Memory B cell (primary cell): ENCODE measurements at regions not wholly inside any gene's neighbourhood (a gene's known extent, or its start where the extent isn't known, plus 50 kb on each side); places are given as distances from the start of the nearest gene placed in this dataset.

ENCODE experiments used
- ATAC-seq: fragments of 150-1000 bp; cut with Tn5 transposase; 2 replicates; pipeline ENCODE4 v1.10.0; 2021; ENCODE audit warnings: low read depth, mild to moderate bottlenecking, moderate library complexity
- DNase-seq, 2 donors: peaks; one replicate each; pipeline ENCODE4 v3.0.0; 2022; ENCODE audit warnings: low spot score in 2 of 2
- H3K27ac Mint-ChIP-seq: one replicate; pipeline ENCODE4 v1.8.0; 2022; ENCODE audit warnings: mild to moderate bottlenecking, moderate library complexity, mixed read lengths
- H3K27me3 Mint-ChIP-seq: one replicate; pipeline ENCODE4 v1.8.0; 2022; ENCODE audit warnings: mixed read lengths
- H3K36me3 Mint-ChIP-seq: one replicate; pipeline ENCODE4 v1.8.0; 2022; ENCODE audit warnings: mild to moderate bottlenecking, mixed read lengths
- H3K4me1 Mint-ChIP-seq: one replicate; pipeline ENCODE4 v1.8.0; 2022; ENCODE audit warnings: mixed read lengths
- H3K4me3 Mint-ChIP-seq: one replicate; pipeline ENCODE4 v1.8.0; 2022; ENCODE audit warnings: mild to moderate bottlenecking, moderate library complexity, mixed read lengths
- H3K9me3 Mint-ChIP-seq: one replicate; pipeline ENCODE4 v1.8.0; 2022; ENCODE audit warnings: mixed read lengths

DNA sequence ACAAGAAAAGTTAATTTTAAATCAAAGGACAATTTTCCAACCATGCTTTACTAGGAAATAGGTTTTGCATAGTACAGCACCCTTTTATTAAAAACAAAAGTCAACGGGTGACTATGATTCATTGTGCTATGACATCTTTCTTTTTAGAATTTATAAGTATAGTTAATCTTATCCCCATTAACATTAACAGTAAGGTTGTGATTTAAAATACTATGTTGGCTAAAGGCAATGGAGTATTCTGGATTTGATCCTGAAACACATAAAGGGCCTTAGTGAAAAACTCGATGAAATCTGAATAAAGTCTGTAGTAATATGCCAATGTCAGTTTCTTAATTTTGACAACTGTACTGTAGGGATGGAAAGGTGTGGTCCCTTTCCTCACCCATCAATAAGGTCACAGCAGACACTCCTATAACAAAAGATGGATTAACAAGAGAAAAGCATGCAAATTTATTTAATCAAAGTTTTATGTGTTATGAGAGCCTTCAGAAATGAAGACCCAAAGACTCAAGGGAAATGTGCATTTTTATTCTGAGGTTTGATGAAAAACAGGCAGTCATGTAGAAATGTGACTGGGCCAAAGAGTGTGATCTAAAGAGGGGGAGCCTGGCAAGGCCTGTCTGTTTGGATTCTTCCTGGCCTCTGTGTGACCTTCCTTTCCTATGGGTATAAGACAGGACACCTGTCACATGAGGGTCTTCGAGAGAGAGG lies 731.4 kb downstream of the TSN start:
- DNase-seq (no peak), ATAC-seq (no peak)
- Mint-ChIP-seq H3K36me3 (no peaks in the 10 kb centered on the region), H3K4me3 (no peak overlapping the region), H3K27ac (no peak overlapping the region), H3K9me3 (peaks cover 4% of the 10 kb centered on the region), H3K4me1 (no peaks in the 10 kb centered on the region), H3K27me3 (no peaks in the 10 kb centered on the region)

DNA sequence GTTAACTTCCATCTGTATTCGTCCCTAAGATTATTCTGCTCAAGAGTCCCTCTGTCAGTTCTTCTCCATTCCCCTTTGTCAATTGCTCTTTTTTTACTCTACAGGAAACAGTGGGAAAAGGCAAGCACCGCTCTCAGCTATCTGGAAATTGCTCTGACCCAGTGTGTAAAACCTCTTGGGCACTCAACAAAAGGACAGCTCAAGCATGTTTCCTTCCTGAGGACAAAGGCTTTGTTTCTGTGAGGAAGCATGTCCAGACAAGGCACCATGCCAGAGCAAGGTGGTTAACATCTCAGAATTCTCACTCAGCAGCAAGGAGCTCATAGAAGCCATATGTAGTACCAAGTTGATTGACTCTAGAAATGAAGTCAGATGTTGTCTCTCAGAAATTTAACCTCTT lies 735.6 kb downstream of the TSN start:
- H3K9me3 Mint-ChIP-seq = peaks cover 16% of the 10 kb centered on the region
- no peaks in the 10 kb centered on the region for H3K4me1 Mint-ChIP-seq
- ATAC-seq (no peak), DNase-seq (no peak)
- no peaks in the 10 kb centered on the region for H3K27me3 Mint-ChIP-seq
- H3K36me3 Mint-ChIP-seq = no peaks in the 10 kb centered on the region
- H3K27ac Mint-ChIP-seq = no peak overlapping the region
- H3K4me3 Mint-ChIP-seq = no peak overlapping the region

DNA sequence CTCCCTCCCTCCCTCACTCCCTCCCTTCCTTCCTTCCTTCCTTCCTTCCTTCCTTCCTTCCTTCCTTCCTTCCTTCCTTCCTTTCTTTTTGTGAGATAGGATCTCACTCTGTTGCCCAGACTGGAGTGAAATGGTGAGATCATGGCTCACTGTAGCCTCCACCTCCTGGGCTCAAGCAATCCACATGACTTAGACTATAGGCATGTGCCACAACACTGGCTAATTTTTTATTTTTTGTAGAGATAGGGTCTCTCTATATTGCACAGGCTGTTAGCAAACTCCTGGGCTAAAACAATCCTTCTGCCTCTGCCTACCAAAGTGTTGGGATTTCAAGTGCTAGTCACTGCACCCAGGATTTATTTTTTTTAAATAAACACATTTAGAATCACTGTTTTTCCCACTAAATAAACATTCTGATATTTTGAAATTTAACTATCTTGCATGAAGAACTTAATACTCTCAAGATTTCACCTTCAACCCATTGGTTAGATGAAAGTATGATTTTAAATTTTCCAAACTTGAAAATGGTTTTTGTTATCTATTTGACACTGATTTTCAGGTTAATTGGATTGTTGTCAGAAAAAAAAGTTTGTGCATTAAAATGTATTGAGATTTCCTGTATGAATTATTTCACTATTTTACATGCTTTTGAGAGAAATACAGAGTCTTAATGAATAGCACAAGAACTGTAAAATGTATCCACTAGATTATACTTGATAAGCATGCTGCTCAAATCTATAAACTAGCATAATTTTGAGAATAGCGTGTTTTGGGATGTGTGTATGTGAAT lies 745.1 kb downstream of the TSN start:
- ATAC-seq (no peak), DNase-seq (no peak)
- no peak overlapping the region for H3K27ac Mint-ChIP-seq
- H3K27me3 Mint-ChIP-seq = no peaks in the 10 kb centered on the region
- H3K4me1 Mint-ChIP-seq = no peaks in the 10 kb centered on the region
- no peak overlapping the region for H3K4me3 Mint-ChIP-seq
- H3K9me3 Mint-ChIP-seq = peaks cover 6% of the 10 kb centered on the region
- H3K36me3 Mint-ChIP-seq = no peaks in the 10 kb centered on the region

DNA sequence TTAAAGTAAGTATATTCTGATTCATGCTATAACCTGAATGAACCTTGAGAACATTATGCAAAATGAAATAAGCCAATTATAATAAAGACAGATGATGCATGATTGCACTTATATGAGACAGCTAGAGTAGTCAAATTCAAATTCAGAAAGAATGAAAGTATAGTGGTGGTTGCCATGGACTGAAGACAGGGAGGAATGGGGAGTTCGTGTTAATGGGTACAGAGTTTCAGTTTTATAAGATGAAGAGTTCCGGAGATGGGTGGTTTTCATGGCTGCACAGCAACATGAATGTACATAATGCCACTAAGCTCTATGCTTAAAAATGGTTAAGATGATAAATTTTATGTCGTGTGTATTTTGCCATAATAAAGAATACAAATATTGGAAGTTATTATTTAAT lies 751.2 kb downstream of the TSN start:
- Mint-ChIP-seq H3K36me3 (no peaks in the 10 kb centered on the region), H3K27me3 (no peaks in the 10 kb centered on the region), H3K4me1 (no peaks in the 10 kb centered on the region), H3K4me3 (no peak overlapping the region), H3K9me3 (peaks cover 3% of the 10 kb centered on the region), H3K27ac (no peak overlapping the region)
- ATAC-seq = no peak
- no peak for DNase-seq

DNA sequence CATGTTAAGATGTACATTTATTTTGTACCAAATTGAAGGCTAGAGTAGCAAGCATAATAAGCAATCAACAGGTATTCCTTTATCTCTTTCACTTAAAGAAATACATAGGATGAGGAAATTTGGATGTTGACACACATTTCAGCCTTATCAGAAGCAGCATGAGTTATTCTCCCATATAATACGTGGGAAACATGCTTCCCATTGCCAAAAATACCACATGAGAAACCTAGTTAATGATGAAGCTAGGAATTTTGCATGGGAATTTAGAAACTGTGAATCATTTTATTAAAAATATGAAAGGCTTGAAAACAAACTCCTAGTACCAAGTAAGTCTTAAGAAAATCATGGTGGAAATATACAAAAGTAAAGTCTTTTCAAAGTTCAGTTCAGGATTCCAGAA lies 751.8 kb downstream of the TSN start:
- Mint-ChIP-seq H3K27ac (no peak overlapping the region), H3K4me3 (no peak overlapping the region)
- no peak for DNase-seq

DNA sequence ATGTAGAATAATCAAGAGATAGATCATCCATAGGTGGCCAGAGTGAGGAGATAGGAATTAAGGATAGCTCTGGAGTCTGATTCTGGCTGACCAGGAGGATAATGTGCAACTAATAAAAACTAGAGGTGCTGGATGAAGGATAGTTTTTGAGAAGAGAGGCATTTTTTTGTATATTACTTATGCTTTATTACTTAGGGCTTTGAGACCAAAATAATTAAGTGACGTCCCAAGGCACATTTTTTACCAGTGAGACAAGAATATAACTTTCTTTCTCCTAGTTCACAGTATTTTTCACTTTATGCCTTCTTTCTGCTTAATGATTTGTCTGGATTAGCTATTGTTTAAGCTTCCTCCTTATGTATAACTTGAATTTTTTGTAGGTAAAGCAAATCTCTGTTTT lies 756.6 kb downstream of the TSN start:
- Mint-ChIP-seq H3K4me3 (no peak overlapping the region), H3K27me3 (no peaks in the 10 kb centered on the region), H3K36me3 (no peaks in the 10 kb centered on the region), H3K27ac (no peak overlapping the region), H3K4me1 (no peaks in the 10 kb centered on the region), H3K9me3 (peaks cover 8% of the 10 kb centered on the region)
- no peak for DNase-seq
- ATAC-seq = no peak

More for the DNA sequence above, 751.8 kb downstream of the TSN start:
- no peak for ATAC-seq
- no peaks in the 10 kb centered on the region for H3K27me3 Mint-ChIP-seq
- H3K36me3 Mint-ChIP-seq = no peaks in the 10 kb centered on the region
- H3K4me1 Mint-ChIP-seq = no peaks in the 10 kb centered on the region
- peaks cover 3% of the 10 kb centered on the region for H3K9me3 Mint-ChIP-seq

DNA sequence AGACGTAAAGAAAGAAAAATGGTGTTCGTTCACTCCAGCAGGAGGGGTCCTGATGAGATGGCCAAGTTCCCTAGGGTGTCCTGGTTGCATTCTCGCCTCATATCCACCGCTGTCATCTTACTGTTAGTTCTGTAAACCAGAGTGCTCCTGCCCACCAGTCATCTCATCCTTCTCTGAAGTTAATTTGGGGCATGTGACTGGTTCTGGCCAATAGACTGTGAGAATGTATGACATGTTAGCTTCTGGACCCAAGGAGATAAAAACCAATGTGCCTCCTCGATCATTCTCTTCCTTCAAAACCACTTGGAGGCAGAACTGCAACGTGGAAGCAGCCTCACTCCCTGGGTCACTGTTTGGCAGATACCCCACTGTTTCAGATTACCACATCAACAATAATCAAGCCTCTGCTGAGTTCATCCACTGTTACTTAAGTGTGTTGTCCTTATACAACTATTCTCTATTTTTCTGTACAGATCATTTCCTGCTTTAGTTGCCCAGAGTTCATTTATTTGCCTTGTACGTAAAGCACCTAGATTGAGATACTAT lies 759.1 kb downstream of the TSN start:
- Mint-ChIP-seq H3K9me3 (peaks cover 8% of the 10 kb centered on the region), H3K4me1 (no peaks in the 10 kb centered on the region), H3K27me3 (no peaks in the 10 kb centered on the region), H3K4me3 (no peak overlapping the region), H3K36me3 (no peaks in the 10 kb centered on the region), H3K27ac (no peak overlapping the region)
- ATAC-seq = no peak
- DNase-seq = no peak

DNA sequence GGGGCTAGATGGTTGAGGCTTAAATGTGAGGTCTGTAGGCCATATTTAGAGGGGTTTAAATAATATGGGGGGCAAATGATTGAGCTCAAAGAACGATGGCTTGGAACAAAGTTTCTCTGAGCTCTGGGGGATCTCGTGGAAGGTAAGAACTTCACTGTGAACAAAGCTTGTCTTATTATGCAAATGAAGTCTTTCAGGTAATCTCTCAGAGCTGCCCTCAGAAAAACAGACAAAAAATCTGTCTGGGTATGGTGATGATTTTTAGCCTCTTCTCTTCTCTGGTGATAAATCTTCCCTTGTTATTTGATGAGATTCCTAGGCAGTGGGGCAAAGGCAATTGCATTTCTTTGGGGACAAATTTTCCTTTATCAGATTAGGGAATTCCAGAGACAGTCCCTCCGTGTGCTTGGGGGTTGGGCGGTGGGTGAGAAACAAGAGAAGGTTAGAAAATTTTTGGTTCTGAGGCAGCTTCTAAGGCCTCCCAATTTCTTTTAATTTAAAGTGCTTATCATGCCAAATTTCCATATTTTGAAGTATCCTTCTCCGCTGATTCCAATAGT lies 760.4 kb downstream of the TSN start:
- Mint-ChIP-seq H3K4me3 (no peak overlapping the region), H3K27me3 (no peaks in the 10 kb centered on the region), H3K9me3 (peaks cover 8% of the 10 kb centered on the region), H3K27ac (no peak overlapping the region), H3K4me1 (no peaks in the 10 kb centered on the region), H3K36me3 (no peaks in the 10 kb centered on the region)
- no peak for ATAC-seq
- DNase-seq = no peak

DNA sequence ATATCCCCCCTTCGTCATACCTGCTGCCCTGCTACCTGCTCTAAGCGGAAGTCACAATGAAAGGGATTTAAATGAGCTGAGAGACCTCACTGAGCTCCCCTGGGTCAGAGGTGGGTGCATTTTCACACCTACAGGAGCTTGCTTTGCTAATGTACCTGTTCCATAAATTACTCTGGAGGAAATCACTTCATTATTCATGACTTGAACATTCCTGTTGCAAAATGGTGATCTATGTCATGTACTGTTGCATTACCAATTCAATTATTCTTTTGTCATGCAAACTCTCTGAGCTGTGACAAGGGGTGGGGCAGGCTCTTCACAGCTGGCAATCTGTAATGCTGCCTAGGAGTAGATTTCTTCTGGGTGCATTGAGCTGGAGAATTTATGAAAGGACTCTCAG lies 761.3 kb downstream of the TSN start:
- H3K27ac Mint-ChIP-seq = no peak overlapping the region
- DNase-seq (no peak), ATAC-seq (no peak)
- no peaks in the 10 kb centered on the region for H3K36me3 Mint-ChIP-seq
- no peaks in the 10 kb centered on the region for H3K27me3 Mint-ChIP-seq
- no peaks in the 10 kb centered on the region for H3K4me1 Mint-ChIP-seq
- no peak overlapping the region for H3K4me3 Mint-ChIP-seq
- peaks cover 8% of the 10 kb centered on the region for H3K9me3 Mint-ChIP-seq

DNA sequence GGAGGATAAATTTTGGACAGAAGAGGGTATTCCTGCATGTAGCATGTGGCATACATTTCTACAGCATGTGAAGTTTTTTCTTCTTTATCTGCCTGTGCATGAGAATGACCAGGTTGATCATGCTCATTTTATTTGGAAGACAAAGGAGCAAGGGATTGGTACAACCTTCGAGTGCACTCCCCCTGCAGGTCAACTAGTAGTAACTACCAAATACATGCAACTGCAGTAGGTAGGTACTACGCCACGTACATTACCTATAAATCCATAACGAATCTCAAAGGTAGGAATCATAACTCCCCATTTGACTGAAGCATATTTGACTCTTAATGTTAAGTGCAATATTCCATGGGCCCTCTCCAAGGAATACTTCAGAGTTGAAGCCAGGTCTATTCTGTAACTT lies 763.9 kb downstream of the TSN start:
- DNase-seq = no peak
- peaks cover 6% of the 10 kb centered on the region for H3K9me3 Mint-ChIP-seq
- no peak overlapping the region for H3K27ac Mint-ChIP-seq
- no peak overlapping the region for H3K4me3 Mint-ChIP-seq
- no peaks in the 10 kb centered on the region for H3K36me3 Mint-ChIP-seq
- ATAC-seq = no peak
- H3K27me3 Mint-ChIP-seq = no peaks in the 10 kb centered on the region
- no peaks in the 10 kb centered on the region for H3K4me1 Mint-ChIP-seq

DNA sequence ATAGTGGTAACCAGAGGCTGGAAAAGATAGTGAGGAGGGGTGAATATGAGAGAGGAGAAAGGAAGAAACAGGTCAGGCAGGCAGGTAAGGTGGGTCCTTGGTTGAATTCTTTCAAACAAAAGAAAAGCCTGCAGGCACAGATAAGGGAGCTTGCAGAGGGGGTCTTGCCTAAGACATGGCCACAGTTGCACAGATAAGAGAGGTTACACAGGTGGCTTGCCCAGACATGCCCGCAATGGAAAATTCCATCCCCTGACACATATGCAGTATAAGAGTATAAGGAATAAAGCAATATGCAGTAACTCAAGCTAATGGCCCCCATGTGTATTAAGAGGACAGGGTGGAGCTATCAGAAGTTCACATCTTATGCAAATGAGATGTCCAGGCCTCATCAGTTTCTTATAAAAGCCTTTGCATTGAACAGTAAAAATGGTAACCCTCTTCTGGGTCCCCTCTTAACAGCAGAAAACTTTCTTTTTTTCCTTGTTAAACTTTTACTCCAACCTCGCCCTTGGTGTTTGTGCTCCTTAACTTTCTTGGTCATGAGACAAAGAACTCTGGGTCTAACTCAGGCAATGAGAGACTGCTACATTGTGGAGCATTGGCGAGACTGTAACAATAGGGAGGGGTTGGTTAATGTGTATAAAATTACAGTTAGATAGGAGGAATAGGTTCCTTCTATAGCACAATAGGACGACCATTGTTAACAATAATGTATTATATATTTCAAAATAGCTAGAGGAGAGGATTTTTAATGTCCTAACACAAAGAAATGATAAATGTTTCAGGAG lies 764.6 kb downstream of the TSN start:
- Mint-ChIP-seq H3K9me3 (peaks cover 5% of the 10 kb centered on the region), H3K4me1 (no peaks in the 10 kb centered on the region), H3K36me3 (no peaks in the 10 kb centered on the region), H3K27me3 (no peaks in the 10 kb centered on the region), H3K4me3 (no peak overlapping the region), H3K27ac (no peak overlapping the region)
- ATAC-seq (no peak), DNase-seq (no peak)

DNA sequence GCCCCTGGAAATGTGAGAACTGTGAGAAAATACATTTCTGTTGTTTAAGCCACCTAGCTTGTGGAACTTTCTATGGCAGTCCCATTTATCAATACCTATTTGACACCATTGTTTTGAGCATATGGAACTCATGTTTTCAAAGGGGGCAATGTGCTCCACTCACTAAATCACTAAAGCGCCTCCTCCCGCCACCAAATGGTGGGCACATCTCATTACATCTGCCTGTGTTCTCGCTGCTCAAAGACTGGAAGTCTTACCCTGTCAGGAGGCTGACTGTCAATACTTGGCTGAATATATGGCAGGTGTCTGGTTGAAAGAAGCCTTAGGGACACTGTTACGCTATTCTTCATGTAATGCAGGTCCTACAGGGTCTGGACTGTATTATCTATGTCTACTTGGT lies 767.7 kb downstream of the TSN start:
- Mint-ChIP-seq H3K27me3 (no peaks in the 10 kb centered on the region), H3K4me3 (no peak overlapping the region), H3K9me3 (peaks cover 6% of the 10 kb centered on the region), H3K36me3 (no peaks in the 10 kb centered on the region), H3K27ac (no peak overlapping the region), H3K4me1 (no peaks in the 10 kb centered on the region)
- DNase-seq (no peak), ATAC-seq (no peak)

DNA sequence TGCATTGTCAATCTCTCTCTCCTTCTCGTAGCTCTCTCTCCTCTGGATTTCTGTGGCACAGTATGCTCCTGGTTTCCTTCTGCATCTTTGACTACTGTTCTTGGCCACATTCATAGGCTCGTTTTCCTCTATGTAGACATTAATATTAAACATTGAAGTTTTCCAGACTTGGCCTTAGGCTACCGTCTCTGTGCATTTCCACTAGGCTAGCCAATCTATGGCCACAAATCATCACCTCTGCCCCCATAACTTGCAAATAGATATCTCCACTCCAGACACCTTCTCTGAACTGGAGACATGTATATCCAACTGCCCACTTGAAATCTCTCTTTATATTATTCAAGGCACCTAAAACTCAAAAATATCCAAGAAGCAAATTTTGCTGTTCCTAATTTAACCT lies 768.5 kb downstream of the TSN start:
- ATAC-seq = no peak
- DNase-seq = no peak
- Mint-ChIP-seq H3K27ac (no peak overlapping the region), H3K9me3 (peaks cover 6% of the 10 kb centered on the region), H3K4me3 (no peak overlapping the region), H3K36me3 (no peaks in the 10 kb centered on the region), H3K27me3 (no peaks in the 10 kb centered on the region), H3K4me1 (no peaks in the 10 kb centered on the region)

DNA sequence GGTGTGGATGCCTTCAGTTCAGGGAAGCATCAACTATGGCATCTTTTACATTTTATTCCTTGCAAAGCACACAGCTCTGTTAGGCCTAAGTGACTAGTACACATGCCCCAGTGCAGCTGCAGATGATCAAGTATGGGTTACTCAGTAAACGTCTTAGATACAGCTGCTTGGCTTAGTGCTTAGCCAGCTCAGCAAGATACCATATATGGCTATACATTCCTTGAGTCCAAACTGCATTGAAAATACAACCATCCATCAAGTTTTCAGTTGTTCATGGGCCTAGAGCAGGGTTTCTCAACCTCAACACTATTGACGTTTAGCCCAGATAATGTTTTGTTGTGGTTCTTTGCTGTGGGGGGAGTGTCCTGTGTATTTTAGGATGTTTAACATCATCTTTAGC lies 769.9 kb downstream of the TSN start:
- H3K4me1 Mint-ChIP-seq = no peaks in the 10 kb centered on the region
- H3K27ac Mint-ChIP-seq = no peak overlapping the region
- no peak for DNase-seq

More for the DNA sequence above, 769.9 kb downstream of the TSN start:
- Mint-ChIP-seq H3K36me3 (no peaks in the 10 kb centered on the region), H3K4me3 (no peak overlapping the region), H3K27me3 (no peaks in the 10 kb centered on the region), H3K9me3 (peaks cover 4% of the 10 kb centered on the region)
- ATAC-seq = no peak
